HG03460 (cell line): ENCODE measurements at regions not wholly inside any gene's neighbourhood (a gene's known extent, or its start where the extent isn't known, plus 50 kb on each side); places are given as distances from the start of the nearest gene placed in this dataset.

Experiments used
- ATAC-seq: cut with Tn5 transposase; IDR thresholded peaks from one replicate; pipeline ENCODE4 v1.9.1; 2021; ENCODE audit not compliant: unreplicated experiment

DNA sequence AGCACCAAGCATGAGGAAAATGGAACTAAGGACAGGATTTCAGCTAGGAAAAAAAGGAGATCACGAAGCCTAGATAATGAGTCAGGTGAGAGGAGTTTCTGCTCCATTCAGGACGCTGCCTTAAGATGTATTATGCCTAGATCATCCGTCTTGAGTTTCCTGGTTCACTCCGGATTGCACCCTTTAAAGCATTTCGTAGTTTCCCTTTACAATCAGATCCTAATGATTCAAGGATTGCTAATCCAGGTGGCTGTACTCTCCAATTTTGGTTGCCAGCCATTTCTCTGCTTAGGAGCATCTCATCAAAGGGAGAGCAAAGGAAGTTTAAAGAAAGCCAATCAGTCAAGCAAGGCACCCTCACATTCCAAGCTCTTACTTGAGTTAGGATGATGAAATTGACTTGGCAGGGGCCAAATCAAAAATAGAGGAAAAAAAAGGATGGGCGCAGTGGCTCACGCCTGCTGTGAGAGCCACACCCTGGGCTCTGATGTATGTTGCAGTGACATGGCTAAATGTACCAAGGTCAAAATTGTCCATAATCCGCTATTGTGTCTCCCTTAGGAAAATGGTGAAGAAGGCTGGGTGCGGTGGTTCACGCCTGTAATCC is 156.9 kb upstream of the SOD1 start:
- ATAC-seq = no peak

DNA sequence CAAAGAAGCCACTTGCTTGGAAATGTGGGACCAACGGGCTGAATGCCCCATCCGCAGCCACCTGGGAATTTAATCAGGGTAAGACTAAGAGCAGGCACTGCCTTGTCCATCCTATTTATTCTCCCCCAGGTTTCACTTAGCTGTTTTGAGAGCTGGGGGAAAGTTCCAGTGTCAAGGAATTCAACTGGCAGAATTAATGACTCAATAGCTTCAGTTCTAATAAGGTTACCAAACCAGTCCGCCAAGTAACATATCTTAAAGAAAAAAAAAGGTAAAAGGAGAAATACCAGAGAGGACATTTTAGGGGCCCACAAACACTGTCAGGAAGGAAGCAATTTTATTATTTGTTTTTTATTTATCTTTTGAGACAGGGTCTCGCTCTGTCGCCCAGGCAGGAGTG is 157.6 kb upstream of the SOD1 start:
- ATAC-seq = no peak

DNA sequence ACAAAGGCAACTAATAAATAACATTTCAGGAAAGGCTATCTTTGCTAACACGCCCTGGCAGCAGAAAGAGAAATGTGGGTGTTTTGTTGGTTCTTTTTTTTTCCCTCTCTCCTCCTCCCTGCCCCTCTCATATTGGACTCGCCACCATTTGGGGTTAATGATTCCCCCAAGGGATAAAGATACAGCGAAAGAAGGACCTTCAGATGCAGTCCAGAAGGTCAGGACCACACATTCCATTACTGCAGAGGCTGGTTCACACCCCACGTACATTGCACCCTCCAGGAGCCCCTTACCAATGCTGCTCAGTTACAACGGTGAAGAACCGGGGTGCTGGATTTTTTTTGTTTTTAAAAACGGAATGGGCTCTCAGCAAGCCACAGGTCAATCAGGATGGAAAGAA is 156.9 kb upstream of the TIAM1 start:
- ATAC-seq = no peak

DNA sequence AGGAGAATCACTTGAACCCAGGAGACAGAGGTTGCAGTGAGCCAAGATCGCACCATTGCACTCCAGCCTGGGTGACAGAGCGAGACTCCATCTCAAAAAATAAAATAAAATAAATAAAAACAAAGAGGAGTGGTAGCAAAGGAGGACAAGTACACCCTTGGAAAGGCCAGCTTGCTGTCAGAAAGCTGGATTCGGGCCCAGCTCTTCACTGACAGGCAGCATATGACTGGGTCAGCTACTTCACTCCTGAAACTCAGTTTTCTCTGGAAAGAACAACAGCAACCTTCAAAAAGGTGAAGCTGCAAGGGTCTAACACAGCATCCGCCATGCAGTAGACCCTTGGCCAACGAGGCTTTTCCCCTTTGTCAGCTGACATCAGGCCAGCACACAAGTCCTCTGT is 156.0 kb upstream of the TIAM1 start:
- ATAC-seq = no peak

DNA sequence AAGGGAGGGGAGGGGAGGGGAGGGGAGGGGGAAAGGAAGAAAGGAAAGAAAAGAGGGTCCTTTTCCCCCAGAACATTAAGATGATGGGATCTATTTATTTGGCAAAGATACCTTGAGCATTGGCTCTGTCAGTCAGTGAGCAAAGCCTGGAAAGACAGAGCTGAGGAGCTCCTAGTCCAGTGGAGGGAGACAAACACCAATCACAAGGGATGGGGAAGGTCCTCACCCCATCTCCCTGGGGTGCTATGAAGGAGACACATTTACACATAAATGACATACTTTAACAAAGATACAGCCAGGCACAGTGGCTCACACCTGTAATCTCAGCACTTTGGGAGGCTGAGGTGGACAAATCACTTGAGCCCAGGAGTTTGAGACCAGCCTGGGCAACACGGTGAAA is 154.9 kb upstream of the TIAM1 start:
- ATAC-seq = no peak

DNA sequence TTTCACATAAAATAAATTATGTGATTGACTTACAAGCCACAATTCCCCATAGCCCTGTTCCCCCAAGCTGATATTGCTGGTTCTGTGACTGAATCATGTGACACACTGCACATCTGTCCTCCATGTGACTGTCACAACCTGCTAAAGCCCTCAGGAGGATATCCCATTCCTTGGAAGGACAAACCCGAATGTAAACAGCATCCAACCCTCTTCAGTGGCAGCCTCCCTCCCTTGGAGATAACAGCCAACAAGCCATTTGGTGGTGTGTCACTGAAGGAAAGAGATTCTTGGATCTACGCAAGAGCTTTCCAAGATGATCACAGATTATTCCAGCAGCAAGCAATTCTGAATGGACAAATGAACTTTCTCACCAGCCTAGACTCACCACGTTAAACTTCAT is 153.9 kb upstream of the TIAM1 start:
- ATAC-seq = no peak

DNA sequence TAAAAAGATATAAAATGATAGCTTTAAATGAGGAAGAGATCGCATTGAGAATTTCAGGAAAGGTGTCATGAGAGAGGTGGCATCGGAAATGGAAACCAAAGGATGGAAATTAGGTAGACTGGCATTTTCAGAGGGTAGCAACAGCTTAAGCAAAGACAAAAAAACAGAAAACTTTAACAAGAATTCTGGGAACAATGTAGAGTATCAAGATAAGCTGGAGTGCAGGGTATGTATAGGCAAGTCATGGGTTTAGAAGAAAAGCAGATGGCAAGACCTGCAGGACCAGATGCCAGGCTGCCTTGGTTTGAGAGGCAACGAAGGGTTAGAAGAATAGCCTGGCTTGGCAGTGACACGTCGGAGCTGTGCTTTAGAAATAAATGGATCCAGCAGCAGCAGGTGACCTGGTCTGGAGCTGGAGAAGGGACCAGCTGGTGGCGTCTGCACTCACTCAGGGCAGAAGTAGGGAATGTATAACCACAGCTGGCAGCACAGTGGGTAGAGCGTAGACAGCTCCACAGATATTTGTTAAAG is 149.4 kb upstream of the TIAM1 start:
- ATAC-seq = no peak

DNA sequence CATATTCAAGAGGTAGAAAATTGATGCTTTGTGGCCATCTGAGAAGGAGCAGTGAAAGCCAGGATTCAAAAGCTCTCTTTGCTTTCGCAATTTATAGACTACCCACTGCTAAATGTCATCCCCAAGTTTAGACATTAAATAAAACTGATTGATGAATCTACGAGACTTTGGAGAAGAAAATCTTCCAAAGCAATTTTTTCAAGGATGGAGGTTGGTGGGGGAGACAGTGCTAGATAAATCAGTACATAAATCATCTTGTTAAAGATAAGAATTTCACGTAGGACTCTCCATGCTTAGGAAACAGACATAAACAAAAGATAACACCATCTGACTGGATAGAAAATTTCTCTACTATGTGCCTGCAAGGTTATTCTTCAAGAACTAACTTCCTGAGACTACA is 147.6 kb upstream of the TIAM1 start:
- no peak for ATAC-seq

DNA sequence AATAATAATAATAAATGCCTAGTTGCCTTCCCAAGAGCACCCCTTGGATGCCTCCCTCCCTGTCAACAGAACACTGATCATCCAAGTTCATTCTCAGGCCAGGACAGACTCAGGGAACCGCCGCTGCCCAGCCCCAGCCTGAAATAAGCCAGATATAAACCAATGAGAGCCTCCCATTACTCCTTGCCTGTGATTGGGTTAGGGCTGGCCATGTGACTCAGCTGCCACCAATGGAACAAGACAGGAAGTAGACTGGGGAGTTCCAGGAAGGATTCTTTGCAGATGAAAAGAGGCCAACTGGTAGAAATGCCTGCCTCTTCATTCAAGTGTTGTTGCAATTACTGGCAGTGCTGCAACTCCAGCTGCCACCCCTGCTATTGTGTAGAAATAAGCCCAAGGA is 146.4 kb upstream of the TIAM1 start:
- ATAC-seq = no peak

DNA sequence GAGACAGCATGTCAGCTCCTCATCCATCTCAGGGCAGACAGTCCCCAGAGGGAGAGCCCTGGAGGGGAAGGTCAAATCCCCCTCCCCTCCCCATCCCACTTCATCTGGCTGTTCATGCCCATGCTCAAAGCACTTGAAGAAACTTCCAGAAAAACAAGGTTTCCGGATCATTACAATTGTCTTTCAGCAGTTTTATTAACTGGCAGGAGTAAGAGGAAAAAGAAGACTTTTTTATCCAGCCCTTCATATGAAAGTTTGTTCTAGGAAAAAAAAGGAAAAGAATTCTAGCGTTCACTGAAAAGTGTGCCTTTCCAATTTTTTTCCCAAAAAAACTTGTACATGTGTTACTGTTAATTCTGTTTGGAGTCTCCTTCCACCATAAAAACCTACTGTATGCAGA is 145.7 kb upstream of the TIAM1 start:
- ATAC-seq = no peak

DNA sequence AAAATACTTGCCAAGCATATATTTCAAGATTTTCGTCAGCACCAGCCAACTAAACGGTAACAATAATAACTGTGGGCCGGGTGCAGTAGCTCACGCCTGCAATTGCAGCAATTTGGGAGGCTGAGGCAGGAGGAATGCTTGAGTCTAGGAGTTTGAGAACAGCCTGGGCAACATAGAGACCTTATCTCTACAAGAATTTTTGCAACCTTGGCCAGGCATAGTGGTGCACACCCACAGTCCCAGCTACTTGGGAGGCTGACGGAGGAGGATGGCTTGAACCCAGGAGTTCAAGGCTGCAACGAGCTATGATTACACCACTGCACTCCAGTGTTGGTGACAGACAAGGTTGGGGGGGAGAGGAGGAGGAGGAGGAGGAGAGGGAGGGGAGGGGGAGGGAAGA is 145.0 kb upstream of the TIAM1 start:
- no peak for ATAC-seq

DNA sequence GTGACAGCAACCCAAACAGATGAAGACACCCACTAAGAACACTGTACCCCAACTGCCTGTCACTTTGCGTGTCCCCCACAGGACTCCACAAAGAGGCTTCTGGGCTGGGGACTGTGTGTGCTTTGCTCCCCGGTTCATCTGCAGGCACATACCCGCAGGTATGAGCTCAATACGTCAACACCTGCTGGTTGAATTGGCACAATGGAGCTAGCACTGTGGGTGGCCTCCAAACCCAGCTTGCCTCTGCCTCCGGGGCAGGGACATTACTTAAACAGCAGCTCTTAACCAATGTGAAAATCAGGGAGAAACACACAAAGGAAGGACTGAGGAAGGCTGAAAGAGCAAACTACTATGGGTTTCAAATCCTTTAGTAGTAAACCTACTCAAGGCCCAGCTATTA is 140.2 kb upstream of the TIAM1 start:
- no peak for ATAC-seq

DNA sequence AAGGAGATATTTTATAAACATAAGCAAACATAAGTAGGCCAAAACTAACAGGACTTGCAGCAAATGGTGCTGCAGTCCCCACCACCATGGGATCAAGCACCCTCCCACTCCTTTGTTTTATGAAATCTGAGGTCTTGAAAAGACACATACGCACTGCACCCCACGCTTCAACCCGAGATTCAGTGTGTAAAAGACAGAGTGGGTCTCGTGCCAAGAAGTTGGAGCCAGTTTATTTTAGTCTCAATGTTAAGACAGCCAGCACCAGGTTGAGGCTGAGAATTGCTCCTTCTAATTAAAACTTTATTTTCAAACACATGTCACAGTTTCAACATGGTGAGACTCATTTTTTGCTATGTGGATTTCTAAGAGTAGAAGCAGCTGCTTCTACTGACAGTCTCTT is 139.1 kb upstream of the TIAM1 start:
- no peak for ATAC-seq

DNA sequence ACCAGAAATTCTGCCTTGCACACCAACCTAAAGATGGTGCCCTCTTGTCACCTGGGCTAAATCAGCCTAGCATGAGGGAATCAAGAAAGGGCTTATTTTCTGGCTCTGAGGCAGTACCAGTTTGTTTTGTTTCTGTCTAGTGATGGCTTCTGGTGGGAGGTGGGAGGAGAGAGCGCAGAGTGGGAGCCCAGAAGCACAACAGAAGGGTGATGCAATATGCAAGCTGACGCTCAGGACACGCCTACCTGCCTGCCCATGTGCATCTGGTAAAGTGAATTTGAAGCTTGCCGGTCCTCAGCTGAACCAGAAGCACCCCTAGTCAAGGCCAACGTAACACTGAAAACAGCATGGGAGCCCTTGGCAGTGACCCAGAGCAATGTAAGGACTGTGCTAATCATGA is 138.4 kb upstream of the TIAM1 start:
- no peak for ATAC-seq

DNA sequence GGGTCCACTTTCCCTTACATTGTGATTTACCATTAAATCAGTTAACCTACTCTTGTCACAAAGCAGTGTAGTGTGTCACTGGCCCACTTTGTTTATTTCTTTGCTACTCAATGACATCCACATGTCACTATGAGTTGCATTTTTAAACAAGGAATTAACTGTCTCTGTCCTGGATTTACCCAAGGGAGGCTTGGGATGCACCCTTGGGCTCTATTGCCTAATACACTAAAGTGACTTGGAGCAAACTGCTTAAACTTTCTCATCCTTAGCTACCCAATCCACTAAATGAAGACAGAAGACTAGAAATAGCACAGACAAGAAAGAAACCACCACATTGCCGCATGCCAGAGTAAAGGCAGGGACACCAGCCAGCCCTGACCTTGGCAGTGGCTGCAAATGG is 136.2 kb upstream of the TIAM1 start:
- ATAC-seq = no peak

DNA sequence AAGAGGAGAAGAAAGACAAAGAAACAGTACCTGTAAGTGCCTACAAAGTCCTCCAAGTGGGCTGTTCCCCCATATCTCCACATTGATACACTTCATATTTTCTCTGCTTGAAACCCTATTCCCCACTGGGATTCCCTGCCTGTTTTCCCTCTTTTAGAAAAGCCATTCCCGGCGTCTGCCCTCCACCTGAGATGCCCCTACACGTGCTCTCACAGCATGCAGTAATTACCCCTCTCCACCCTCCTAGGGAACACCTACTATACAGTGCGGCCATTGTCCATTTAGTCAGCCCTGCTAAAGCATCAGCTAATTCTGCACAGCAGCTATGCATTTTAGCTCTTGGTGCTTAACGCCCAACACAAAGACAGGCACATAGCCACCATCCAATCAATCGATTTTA is 135.7 kb upstream of the TIAM1 start:
- no peak for ATAC-seq

DNA sequence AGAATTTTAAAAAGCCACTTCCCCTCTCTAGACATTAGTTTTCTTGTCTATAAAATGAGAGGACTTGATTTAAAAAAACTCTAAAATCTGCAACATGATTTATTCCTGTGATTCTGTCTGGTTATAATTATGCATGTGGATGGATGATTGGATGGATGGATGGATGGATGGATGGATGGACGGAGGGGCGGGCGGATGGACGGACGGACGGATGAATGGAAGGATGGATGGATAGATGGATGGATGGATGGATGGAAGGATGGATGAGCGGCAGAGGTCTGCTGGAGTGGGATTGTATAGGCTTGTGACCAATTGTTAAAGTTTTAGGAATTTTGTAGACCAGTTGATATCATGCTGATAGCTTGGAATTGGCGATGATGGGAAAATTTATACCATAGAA is 135.2 kb upstream of the TIAM1 start:
- no peak for ATAC-seq

DNA sequence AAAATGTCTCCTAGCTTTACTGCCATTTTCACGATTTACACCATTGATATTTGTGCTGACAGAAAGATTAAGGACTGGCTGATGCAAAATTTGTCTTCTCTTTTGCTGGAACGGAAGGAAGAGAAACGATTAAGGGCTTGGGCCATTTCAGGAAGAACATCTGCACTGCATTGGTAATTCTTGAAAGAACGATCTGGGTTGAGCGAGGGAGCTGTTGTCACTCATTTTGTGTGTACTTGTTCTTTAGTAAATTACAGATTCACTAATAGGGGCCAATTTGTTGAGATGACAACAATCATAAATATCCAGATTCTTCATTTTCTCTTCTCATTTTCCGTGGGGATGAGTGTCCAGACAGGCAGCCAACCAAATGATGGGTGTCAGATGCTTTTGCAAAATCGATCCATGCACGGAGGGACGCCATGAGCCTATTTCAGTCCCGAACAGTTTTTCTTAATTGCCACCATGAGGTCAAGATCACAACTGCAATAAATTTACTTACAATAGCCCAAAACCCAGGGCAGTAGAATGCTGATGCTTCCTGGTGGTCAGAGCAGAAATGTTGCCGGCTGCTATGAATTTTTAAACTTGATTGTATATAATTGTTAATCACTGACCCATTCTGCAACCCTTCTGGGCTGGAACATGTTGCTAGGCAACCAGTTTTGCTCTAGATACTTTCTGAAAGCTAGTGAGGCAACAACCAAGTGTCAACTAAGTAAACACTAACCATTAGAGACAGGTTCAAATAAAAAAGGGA is 132.4 kb upstream of the TIAM1 start:
- ATAC-seq = no peak

DNA sequence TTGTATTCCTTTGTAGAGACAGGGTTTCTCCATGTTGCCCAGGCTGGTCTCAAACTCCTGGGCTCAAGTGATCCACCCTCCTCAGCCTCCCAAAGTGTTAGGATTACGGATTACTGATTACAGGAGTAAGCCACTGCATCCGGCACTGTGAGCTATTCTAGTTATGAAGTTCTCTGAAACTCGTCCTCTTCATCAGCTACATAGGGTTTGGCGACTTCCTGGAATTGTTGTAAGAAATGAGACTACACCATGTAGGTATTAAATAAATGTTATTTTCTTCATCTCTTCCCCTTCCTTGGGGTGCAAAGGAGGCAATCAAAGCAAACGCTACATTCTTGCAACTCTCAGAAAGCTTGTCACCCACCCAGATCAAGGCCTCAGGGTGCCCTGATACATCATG is 131.2 kb upstream of the TIAM1 start:
- no peak for ATAC-seq

DNA sequence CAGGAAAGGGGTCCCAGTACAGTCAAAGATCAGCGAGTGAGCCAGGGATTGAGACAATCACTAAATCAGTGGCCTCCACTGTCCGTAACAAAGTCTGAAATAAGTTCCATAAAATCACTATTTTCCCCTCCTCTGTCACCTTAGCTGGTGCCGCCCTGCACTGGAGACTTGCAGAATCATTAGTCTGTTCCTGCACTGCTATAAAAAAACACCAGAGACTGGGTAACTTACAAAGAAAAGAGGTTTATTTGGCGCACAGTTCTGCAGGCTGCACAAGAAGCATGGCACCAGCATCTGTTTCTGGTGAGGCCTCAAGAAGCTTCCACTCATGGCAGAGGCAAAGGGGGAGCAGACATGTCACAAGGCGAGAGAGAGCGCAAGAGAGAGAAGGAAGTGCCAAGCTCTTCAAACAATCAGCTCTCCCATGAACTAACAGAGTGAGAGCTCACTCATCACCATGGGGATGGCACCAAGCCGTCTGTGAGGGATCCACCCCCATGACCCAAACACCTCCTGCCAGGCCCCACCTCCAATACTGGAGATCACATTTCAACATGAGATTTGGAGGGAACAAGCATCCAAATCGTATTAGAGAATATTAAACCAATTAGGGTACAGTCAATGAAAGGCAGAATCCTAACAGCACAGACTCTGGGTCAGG is 129.8 kb upstream of the TIAM1 start:
- ATAC-seq = no peak

DNA sequence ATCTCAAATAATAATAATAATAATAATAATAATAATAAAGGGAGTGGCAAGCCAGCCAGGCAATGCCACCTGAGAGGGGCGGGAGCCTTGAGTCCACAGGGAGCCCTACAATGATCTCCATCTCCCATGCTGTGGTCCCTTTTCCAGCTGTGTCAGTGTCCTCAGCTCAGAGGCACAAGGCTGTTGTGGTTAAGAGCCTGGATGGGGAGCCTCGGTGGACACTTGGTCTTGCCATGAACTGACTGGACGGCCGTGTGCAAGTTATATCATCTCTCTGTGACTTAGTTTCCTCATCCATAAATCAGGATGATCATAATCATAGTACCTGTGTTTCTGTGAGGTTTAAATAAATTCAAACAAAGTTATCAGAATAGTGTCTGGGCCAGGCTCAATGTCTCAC is 127.8 kb upstream of the TIAM1 start:
- no peak for ATAC-seq
